LNCaP clone FGC (cell line): ENCODE measurements at regions not wholly inside any gene's neighbourhood (a gene's known extent, or its start where the extent isn't known, plus 50 kb on each side); places are given as distances from the start of the nearest gene placed in this dataset.

Experiments
- DNase-seq: peaks from one replicate; pipeline ENCODE4 v3.0.0-alpha.2; 2011; ENCODE audit warnings: low read depth
- H3K4me3 ChIP-seq: 2 replicates; pipeline ENCODE4 v1.5.1; 2011; ENCODE audit warnings: mild to moderate bottlenecking, low read depth, low read length, control low read depth
- TF ChIP-seq, protein P1 (sequence below): IDR thresholded peaks from 2 replicates; pipeline ENCODE4 v1.5.1; 2012; ENCODE audit warnings: mild to moderate bottlenecking; ENCODE audit not compliant: control insufficient read depth, insufficient read depth; ENCODE audit errors: extremely low read depth

DNA sequence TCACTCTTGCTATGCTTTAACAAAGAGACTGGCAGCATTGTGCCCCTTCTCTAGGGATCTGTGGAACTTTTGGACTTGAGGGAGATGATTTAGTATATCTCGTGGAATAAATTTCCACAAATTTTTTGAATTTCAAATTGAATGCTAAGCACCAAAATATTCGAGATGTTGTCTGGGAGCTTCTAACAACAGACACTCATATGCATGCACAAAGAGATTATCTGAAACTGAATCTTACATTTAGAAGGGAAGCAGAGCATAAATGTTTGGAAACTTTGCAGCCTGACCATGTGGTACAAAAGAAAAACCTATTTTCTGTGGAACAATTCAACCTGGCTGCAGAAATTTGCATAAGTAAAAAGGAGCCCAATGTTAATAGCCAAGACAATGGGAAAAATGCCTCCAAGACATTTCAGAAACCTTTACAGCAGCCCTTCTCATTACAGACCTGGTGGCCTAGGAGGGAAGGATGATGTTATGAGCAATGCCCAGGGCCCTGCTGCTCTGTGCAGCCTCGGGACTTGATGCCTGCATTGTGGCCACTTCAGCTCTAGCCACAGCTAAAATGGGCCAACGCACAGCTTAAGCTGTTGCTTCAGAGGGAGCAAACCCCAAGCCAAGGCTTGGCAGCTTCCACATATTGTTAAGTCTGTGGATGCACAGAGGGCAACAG, 285.8 kb upstream of the FAM174A start:
- TF ChIP-seq, protein P1, sequence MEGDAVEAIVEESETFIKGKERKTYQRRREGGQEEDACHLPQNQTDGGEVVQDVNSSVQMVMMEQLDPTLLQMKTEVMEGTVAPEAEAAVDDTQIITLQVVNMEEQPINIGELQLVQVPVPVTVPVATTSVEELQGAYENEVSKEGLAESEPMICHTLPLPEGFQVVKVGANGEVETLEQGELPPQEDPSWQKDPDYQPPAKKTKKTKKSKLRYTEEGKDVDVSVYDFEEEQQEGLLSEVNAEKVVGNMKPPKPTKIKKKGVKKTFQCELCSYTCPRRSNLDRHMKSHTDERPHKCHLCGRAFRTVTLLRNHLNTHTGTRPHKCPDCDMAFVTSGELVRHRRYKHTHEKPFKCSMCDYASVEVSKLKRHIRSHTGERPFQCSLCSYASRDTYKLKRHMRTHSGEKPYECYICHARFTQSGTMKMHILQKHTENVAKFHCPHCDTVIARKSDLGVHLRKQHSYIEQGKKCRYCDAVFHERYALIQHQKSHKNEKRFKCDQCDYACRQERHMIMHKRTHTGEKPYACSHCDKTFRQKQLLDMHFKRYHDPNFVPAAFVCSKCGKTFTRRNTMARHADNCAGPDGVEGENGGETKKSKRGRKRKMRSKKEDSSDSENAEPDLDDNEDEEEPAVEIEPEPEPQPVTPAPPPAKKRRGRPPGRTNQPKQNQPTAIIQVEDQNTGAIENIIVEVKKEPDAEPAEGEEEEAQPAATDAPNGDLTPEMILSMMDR: no peak

DNA sequence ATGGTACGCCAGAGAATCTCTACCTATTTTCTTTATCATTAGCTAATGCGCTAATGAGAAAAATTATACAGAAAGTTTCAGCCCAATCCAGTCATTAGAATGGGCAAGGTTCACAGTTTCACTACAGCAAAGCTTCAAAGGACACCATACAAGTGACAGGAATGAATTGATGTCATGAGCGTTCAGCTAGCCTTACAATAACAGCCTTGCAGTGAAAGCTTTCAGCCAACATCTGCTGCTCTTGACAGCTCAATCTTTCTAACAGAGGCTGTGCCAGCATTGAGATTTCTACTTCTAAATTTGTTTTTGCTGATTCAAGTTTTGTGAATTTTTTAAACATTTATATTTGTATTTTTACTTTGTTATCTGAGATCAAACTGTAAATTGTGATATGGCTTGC, 302.4 kb upstream of the FAM174A start:
- DNase-seq: no peak
- H3K4me3 ChIP-seq: no peak overlapping the region

More for the DNA sequence above, 285.8 kb upstream of the FAM174A start:
- no peak overlapping the region for H3K4me3 ChIP-seq
- DNase-seq: no peak

DNA sequence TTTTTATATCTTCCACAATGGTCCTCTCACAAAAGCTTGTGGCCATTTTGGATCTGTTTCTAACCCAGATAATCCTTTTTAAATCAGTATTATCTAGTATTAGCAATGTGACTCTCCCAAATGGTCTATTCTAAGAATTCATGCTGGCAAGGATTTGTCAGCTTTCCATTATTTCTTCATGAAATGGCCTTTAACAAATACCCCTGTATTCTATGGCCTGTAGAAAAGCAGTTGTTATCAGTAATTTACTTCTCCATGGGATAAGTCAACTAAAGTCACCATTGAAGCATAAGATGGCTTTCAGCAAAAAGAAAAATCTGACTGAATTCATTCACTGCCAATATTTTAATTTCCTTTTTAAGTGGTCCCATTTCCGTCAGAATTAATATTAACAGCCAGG, 346.4 kb upstream of the FAM174A start:
- no peak overlapping the region for H3K4me3 ChIP-seq
- TF ChIP-seq, protein P1: no peak
- no peak for DNase-seq

More for the DNA sequence above, 302.4 kb upstream of the FAM174A start:
- TF ChIP-seq, protein P1: no peak

DNA sequence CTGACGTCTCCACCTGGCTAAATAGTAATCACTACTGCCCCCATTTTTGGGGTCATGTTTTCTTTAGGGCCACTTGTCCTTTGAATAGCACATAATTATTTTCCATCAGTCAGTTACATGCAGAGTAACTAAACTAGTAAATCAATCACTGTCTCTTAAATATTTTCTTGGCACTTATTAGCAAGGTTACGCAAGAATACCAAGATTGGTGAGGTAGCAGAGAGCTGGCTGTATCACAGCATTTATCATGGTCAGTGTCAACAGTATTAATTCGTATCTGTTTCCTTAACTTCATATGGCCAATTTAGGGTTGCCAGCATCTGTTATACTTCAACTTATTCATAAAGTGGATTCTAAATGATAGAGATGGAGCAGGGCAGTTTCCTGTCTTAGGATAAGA, 346.8 kb upstream of the FAM174A start:
- H3K4me3 ChIP-seq: no peak overlapping the region
- peak; percentile 44 for DNase-seq
- TF ChIP-seq, protein P1: no peak

DNA sequence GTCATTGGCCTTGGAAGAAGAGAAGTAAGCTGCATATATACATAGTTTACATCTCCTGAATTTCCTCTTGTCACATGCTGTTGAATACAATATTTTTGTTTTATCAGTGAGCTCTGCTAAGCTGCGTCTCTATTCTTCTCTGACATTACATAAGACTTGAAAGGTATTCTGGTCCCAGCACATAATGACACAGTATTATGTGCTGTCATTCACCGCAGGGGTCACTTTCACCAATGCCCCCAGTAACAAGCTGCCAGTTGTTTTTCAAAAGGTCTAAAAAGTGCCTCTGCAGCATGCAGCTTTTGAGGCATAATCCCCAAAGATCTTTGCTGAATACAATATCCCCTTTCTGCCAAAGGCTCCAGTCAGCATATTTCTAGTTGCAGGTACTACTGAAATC, 349.0 kb upstream of the FAM174A start:
- TF ChIP-seq, protein P1: no peak
- DNase-seq: no peak
- no peak overlapping the region for H3K4me3 ChIP-seq

DNA sequence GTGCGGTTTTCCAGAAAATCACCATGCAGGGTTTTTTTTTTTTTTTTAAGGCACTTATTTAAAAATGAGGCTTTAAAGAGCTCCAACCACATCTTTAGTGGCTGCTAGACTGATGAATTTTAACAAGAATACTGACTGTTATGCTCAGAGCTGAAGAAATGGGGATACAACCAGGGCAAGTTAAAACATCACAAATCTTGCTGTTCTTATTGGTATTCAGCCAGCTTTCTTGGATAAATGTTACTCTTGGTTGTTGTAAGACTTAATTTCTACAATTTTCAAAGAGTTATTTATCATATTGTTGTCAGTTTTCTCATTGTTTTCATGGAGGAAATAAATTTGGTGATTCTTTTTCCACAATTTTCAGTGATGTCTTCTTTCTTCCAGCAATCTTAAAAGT, 352.8 kb upstream of the FAM174A start:
- no peak overlapping the region for H3K4me3 ChIP-seq
- TF ChIP-seq, protein P1: no peak
- no peak for DNase-seq

DNA sequence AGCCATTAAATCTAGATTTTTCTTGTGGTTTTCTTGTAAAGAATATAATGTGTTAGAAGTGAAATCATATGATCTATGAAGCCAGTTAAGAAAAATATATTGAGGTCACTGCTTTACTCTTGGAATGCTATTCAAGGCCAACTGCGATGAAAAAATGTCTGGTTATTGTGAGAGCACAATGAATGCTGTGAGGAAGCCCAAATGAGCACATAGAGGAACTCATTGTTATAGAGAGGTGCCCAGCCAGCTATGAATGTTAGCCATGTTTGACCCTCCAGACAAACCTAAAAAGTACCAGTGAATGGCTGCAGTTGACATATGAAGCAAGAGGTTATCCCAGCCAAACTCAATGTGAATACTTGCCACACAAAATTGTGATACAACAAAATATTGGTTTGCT, 359.8 kb upstream of the FAM174A start:
- no peak overlapping the region for H3K4me3 ChIP-seq
- TF ChIP-seq, protein P1: no peak
- no peak for DNase-seq
